HG03280 (cell line): ENCODE measurements at regions not wholly inside any gene's neighbourhood (a gene's known extent, or its start where the extent isn't known, plus 50 kb on each side); places are given as distances from the start of the nearest gene placed in this dataset.

Source experiments
- ATAC-seq: cut with Tn5 transposase; IDR thresholded peaks from one replicate; pipeline ENCODE4 v1.9.1; 2021; ENCODE audit warnings: mild to moderate bottlenecking, moderate library complexity; ENCODE audit not compliant: unreplicated experiment

- no peak for ATAC-seq
Observed at GRCh38 chr4:128571747-128572146, 237.8 kb upstream of the JADE1 start.

DNA sequence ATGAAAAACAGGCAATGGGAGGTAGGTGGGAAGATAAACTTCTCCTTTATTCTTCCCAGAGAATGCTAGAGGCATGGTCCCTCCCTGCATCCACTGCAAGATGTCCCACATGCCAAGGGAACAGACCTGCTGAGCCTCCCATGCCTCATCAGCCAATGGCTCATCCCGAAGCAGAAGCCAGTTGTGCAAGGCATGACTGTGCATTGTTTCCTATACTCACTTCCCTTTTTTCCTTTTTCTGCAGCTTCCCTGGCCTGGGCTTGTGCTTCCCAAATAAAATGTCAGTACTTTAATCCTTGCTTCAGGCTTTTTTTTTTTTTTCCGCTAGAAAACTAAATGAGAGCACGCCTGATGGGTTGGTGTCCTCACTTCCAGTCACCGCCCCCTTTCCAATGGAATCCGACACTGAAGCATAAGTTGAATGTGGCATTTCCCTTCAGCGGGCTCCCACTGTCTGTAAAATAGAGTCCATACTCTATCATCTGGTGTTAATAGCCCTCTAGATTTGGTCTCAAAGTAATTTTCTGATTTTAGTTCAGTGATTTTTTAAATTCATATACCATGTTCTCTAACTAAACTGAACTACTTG is 239.0 kb upstream of the JADE1 start:
- ATAC-seq, result no peak

GRCh38 chr4:128566693-128567092 is 242.8 kb upstream of the JADE1 start:
- no peak for ATAC-seq

DNA sequence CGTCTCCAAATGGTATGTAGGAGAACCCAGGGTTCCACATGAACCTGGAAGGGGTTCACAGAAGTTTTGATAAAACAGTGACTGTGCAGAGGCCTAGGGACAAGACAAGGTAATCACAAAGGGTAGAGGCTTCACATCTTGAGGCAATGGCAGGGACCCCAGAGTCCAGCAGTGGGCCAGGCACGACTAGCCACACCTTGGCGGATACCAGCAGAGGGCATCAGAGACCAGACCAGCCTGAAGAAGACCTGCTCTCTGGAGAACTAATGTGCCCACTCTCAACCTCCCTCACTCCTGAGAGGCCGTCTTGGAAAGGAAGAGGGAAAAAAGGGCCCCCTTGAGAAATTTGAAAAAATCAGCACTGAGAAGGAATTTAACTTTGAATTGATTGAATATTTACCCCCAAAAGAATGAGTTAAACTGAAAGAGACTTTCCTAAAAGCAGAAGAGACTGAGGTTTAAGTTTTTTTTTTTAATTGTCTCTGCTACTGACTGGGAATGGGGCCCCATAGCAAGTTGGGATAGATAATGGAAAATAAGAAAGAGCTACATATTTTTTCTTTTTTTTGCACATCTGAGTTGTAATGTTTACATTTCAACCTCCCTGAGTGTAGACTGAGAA is 243.8 kb upstream of the JADE1 start:
- no peak for ATAC-seq

DNA sequence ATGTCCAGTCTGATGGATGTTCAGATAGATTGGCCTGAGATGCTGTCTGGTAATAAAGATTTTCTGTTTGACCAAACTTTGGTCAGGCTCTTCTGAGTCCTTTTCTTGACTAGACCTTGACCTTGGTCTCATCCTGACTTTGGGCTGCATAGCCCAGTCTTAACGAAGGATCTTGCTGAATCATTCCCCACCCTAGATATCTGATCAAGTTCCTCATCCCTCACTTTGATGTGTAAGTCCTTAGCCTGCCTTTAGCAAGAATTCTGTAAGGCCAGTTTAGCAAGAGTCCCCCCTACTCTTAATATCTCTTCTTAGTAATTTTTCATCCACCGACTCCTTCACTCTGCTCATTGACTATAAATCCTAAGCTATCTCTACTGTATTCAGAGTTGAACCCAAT is 244.4 kb upstream of the JADE1 start:
- no peak for ATAC-seq

DNA sequence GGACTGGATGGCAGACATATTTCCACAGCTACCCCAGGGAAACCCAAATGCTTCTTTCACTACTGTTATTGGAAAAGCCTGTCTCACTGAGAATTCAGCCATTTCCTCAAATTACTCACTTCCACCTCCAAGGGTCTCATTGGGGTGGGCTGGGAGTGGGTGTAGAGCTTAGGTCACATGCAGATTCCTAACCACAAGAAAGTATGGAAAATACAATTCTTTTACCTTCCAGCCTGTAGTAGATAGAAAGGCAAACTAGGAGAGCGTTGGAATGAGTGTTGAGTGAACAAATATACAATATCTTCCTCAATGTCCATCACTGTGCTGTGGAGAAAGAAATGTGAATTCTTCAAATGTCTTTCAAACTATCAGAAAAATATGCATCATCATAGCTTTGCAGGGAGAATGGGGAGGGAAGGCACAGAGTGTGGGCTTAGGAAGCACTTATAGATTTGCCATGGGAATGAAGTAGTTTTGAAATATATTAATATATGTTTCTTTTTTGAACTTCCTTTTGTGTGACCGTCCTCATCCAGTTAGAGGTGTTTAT is 245.3 kb upstream of the JADE1 start:
- no peak for ATAC-seq

GRCh38 chr4:128560754-128561495 is 248.6 kb upstream of the JADE1 start:
- no peak for ATAC-seq

GRCh38 chr4:128558896-128559679 is 250.4 kb upstream of the JADE1 start:
- no peak for ATAC-seq

GRCh38 chr4:128556756-128557155 is 252.7 kb upstream of the JADE1 start:
- ATAC-seq, result no peak

DNA sequence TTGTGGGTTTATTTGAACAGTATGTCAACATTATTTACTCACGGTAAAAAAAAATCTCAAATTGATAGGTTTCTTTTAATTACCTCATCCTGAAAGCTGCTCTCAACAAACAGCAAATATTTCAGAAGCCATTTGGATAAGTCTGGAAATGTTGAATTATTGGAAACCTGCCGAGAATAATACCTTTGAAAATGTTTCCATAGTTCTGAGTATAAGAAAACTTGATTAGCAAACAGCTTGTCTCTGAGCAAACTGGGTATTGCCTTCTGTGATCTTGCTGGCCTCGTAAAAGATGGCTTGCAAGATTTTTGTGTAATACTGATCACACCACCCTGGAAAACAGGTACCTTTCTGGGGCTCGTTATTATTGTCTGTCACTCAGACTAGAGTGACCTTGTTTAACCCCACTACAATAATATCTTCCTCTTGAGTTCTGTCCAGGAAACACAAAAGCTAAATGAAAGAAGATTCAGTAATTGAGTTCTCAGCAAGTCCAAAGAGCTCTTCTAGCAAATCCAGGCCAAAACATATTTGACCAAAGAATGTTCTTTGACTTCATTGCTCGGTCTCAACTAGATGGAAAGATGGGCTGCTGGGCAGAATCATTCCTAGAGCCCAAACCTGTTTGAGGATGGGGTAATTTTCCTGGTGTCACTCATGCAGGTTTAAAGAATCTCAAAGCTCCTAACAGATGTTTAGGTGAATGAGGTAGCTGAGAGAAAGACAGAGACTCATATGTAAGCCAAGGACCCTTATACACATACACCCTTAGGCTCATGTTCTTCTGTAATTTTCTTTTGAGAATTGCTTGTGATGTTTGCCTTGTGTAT is 255.6 kb upstream of the JADE1 start:
- no peak for ATAC-seq

DNA sequence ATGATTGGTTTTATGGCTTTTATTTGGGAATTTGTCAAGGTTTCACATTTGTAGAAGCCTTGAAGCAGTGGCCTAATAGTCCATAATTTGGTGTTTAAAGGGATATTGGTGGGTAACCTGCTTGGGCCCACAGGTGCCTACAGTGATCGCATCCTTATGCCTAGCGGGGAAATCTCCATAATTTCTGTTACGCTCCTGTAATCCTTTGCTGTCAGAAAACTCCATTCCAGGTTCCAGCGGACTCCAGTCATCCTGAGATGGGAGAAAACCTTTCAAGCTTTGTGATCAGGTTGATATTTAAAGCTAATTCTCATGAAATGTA is 257.0 kb upstream of the JADE1 start:
- no peak for ATAC-seq

DNA sequence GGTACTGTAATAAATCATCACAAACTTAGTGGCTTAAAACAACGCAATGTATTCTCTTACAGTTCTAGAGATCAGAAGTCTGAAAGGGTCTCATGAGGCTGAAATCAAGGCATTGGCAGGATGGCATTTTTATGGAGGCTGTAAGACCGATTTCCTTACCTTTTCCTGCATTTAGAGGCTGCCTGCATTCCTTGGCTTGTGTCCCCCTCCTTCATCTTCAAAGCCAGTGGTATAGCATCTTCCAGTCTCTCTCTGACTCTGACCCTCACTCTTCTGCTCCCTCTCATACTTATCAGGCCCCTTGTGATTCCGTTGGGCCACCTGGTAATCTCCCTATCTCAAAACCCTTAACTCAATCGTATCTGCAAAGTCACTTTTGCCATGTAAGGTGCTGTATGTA is 258.2 kb upstream of the JADE1 start:
- no peak for ATAC-seq

DNA sequence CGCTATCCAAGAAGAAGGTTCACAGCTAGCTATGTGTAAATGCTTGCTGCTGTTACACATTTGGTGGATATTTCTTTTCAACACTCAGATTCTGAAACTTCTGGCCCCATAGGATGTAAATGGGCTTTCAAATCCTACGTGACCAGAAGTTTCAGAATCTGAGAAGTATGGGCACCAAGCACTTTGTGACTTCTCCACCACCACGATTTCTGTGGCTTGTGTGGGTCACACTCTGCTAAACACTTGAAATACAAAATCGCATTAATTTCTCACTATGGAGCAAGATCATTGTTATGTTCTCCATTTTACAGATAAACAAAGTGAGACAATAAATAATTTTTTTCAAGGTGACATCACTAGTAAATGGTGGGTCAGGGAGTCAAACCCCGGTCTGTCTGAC is 259.4 kb upstream of the JADE1 start:
- no peak for ATAC-seq

GRCh38 chr4:128549636-128550035 is 259.9 kb upstream of the JADE1 start:
- ATAC-seq, result no peak

DNA sequence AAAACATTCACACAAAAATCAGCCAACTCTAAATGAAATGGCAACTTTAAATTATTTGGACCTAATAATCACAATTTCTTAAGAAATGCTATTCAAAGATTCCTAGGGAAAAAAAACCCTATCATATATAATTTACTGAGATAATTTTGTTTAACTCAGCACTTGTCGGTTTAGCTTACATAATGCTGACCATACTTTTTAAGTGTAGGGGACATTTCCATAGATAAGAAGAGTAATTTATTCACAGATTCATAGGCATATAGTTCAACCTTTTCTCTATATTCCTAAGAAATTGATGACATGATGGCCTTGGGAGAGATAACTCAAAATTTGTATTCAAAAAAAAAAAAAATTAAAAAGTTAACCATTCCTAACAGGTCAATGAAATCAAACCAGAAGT is 260.8 kb upstream of the PGRMC2 start:
- ATAC-seq, result no peak

DNA sequence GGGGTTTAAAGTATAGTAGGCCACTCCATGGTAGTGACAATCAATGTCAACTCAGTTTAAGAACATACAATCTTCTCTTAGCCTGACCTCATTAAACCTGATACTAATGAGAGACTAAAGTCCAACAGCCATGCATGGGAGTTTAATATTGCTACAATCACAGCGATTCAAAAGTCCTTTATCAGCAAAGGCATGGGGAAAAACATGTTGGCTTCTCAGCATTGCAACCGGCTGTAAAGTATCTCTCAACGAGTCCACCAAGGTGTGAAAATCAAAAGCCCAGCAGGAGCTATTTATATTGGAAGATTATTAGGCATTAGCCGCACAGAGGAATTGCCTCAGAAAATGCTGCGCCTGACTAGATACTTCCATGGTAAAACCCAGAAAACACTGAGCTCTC is 256.7 kb upstream of the PGRMC2 start:
- ATAC-seq, result no peak

- no peak for ATAC-seq
Observed at GRCh38 chr4:128543696-128544095, 256.1 kb upstream of the PGRMC2 start.

DNA sequence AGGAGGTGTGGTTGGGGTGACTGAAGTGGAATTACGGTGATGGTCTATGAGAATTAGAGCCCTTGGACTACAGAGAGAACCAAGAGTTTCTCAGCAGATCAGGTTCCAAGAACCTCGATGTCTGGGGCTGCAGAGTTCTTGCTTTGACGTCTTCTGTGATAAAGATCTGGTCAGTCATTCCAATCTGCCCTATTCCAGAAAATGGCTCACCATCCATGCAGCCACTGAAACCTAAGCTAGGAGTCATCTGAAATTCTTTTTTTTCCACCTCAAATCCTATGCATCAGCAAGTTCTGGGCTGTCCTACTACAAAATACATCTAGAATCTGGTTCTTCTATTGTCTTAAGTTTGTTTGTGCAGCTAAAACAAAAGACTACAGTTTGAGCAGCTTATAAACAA is 254.4 kb upstream of the PGRMC2 start:
- ATAC-seq, result no peak

- ATAC-seq, result no peak
Observed at GRCh38 chr4:128540122-128540521, 252.5 kb upstream of the PGRMC2 start.

DNA sequence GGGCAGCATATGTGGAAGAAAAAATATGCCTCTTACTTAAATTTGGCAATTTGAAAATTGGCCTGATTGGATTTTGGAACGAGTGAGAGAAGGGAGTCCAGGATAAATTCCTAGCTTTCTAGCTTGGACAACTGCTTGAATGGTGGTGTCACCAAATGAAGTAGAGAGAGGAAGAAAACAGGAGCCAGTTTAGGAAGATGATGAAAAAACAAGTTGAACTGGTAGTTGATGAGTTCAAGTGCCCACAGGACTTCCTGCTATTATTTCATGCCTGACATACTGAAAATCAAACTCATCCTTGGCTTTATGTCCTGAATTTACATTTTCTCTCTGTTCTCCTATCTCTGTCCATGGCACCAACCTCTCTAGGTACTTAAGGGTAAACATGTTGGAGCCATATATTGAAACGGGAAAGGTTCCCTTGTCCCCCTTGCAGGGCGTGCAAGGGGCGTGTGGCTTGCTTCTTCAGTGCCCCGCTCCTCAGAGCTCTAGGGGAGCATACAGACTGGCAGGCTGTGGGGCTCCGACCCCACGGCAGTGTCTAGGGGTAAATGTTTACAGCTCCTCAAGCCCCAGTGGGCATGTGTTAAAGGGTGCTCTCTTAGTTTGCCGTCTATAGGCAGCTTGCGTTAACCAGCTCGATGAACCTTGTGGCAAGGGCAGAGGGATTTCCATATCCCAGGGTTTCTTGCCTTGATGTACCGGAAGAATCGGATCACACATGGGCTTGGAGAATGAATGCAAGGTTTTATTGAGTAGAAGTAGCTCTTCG is 250.7 kb upstream of the PGRMC2 start:
- no peak for ATAC-seq
